ENCODE measurements at regions not wholly inside any gene's neighbourhood (a gene's known extent, or its start where the extent isn't known, plus 50 kb on each side); places are given as distances from the start of the nearest gene placed in this dataset.

- DNase-seq (ENCODE audit: low read depth in 4 of 4, low spot score in 1 of 4): no peak
Observed at GRCh38 chr11:129590753-129591475, 215.3 kb downstream of the BARX2 start.

GRCh38 chr11:129591527-129591926 lies 215.9 kb downstream of the BARX2 start:
- DNase-seq (ENCODE audit: low read depth in 4 of 4, low spot score in 1 of 4): no peak

DNA sequence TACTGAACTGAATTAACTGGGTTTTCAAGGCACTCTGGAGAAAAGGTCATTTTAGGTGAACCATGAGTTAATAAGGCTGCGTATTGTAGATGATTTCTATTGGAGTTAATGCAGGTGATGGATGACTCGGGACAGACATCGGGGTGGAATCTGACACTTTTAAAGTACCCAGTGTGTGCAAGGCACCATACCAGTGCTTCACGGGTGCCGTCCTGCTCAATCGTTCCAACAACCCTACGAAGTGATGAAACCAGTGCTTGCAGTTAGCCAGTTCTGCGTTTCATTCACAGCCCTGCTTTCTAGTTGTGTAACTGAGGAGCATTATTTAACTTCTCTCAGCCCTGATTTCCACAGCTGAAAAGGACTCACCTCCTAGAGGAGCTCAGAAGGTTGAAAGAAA lies 216.5 kb downstream of the BARX2 start:
- no peak for DNase-seq (ENCODE audit: low read depth in 4 of 4, low spot score in 1 of 4)

DNA sequence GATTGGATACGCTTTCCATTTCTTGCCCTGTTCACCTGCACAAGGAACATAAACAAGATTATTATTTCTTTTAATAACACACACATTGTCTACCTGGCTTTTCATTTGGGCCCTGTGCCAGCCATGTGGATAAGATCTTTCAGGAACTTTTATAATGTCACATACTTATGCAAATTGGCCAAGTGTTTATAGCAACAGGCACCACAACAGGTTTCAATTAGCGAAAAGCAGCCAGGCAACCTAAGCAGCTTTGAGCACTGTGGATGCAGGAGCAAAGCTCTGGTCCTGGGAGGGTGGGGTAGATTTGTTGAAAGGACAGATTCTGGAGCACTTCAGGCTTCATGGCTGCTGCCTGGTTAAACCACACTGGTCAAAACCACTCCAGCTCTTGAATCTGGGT lies 217.4 kb downstream of the BARX2 start:
- no peak for DNase-seq (ENCODE audit: low read depth in 4 of 4, low spot score in 1 of 4)

DNA sequence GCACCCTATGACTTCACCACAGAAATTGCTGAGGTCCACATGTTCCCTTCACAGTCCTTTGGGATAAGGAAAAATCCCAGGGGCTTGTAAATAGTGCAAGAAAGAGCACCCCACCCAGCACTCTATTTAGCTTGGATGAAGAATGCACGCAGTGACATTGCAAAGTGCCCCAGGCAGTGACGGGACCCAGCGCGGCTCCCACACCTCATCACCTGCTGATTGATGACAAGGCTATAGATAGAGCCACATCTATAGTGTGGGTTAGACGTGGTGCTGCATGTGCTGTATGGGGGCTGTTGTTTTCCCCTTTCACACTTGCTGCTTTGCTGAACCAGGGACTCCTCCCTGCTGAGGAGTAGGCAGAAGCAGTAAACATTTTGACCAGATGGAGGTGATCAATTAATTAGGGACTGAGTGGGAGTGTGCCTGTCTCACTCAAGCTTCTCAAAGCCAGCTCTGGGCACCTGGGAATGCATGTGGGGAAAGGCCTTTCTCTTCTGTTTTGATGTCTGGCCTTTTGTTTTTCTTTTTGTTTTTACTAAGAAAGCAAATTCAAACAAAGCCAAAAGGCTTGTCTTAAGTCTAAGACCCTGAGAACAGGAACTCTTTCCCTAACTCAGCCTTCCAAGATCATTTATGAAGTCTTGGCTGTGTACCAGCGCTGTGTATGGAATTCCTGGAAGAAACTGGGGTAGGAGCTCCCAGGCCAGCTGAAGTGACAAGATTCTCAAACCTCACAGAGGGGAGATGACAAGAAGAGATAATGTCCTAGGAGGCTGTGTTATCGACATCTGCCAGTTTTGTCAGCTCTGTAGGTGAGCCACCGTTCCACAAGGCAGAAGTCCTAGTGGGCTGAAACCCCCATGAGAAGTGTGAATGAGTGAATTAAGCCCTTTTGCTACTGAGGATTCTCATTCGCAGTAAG lies 219.7 kb downstream of the BARX2 start:
- no peak for DNase-seq (ENCODE audit: low read depth in 4 of 4, low spot score in 1 of 4)

GRCh38 chr11:129596351-129596750 lies 219.3 kb upstream of the TMEM45B start:
- no peak for DNase-seq (ENCODE audit: low read depth in 4 of 4, low spot score in 1 of 4)

GRCh38 chr11:129598378-129598777 lies 217.3 kb upstream of the TMEM45B start:
- no peak for DNase-seq (ENCODE audit: low read depth in 4 of 4, low spot score in 1 of 4)

- DNase-seq (ENCODE audit: low read depth in 4 of 4, low spot score in 1 of 4): no peak
Observed at GRCh38 chr11:129605815-129606214, 209.8 kb upstream of the TMEM45B start.

DNA sequence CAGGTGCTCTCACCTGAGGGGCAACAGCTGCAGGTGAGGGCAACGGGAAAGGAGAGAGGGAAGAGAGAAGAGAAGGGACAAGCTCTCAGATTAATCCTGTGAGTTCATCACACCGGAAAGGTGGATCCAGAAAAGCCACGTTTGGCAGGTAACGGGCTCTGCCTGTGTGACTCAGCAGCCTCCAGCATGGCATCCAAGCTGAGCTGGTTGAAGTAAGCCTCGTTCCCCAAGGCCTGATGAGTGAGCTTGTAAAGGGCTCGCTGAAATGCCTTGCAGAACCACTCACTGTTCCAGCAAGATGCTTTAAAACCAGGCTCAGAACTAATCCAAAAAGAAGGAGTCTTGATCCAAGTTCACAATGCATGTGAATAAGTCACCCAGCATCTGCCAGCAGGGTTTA lies 206.9 kb upstream of the TMEM45B start:
- no peak for DNase-seq (ENCODE audit: low read depth in 4 of 4, low spot score in 1 of 4)

DNA sequence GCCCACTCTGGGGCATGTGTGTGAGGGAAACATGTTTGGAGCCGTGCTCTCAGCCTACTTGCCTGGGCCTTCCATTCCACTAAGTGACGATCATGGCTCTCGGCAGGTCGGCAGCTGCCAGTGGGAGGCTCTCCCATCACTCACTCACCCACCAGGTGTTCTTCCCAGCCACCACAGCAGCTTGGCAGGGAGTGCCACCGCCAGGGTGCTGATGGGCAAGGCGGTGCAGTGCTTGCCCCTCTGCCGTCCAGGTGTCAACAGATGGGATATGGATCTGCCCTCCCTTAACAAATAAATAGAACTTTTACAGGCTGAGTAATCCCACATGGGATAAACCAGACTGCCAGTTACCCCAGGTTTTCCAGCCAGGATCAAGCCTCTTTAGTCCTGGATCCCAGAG lies 205.5 kb upstream of the TMEM45B start:
- DNase-seq (ENCODE audit: low read depth in 4 of 4, low spot score in 1 of 4): no peak

- DNase-seq (ENCODE audit: low read depth in 4 of 4, low spot score in 1 of 4): no peak
Observed at GRCh38 chr11:129610545-129610944, 205.1 kb upstream of the TMEM45B start.

DNA sequence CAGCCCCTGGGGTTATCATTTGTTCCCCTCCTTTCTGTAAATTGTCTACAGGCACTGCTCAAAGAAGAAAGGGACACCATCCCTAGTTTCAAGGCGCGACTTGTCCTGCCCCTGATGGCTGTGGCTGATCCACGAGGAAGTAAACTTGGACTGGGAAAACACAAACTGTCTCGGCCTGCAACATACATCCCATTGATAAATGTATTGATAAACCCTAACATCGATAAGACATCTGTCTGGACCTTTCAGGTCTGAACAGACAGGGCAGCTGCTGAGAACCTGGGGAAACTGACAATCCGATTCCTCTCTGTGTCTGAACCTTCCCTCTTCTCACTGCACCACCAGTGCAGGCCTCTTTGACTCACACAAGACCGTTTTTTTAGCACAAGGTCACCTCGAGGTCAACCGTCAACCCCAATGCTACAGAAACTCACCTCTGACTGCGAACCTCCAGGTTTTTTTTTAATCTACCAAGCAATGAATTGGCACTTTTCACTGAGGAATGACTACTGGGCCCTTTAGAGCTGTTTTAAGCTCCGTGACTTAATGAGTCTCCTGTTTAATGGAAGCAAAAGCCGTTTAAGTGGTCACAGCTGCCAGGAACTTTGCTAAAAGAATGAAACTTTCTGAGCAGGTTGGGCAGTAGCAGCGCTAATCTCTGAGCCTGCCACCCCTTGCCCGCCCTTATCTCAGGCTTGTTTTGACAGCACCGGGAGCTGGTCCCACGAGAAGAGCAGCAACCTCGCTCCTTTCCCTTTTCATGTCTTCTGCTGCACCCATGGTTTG lies 203.8 kb upstream of the TMEM45B start:
- DNase-seq (ENCODE audit: low read depth in 4 of 4, low spot score in 1 of 4): no peak

- no peak for DNase-seq (ENCODE audit: low read depth in 4 of 4, low spot score in 1 of 4)
Observed at GRCh38 chr11:129612447-129612961, 203.1 kb upstream of the TMEM45B start.

DNA sequence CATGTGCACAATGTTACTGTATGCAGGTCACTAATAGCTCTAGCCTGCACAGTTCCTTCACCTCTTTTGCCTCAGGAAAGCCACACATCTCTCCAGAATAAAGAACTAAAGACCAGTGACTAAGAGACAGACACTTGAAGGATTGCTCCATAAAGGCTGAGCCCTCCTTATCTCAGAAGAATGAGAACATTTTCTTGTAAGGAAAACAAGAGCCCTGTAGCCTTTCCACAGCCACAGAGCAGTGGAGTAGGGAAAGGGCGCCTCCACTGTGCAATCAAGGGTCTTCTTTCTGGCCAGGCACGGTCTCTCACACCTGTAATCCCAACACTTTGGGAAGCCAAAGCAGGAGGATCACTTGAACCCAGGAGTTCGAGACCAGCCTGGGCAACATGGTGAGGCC lies 202.6 kb upstream of the TMEM45B start:
- DNase-seq (ENCODE audit: low read depth in 4 of 4, low spot score in 1 of 4): no peak

GRCh38 chr11:129614256-129614944 lies 201.2 kb upstream of the TMEM45B start:
- no peak for DNase-seq (ENCODE audit: low read depth in 4 of 4, low spot score in 1 of 4)

DNA sequence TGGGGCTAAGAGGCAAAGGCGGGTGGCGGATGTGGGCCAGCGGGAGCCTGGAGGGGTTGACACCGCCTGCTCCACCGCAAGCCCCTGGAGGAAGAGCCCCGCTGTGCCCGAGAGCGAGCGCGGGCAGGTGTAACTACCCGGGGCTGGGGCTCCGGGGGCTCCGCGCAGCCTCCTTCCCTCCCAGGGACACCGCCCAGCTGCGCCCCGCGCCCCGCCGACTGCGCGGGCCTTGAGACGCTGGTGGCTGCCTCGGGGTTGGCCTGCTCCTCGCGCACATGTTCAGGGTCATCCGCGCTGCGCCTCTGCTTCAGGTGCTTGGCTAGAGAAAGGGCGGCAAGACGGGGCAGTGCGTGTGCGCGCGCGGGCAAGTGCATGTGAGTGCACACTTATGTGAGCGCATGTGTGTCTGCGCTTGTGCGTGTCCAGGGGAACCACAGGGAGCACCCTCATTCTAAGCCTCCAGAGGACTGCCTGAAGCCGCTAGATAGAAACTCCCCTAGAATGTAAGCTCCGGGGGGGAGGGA lies 197.5 kb upstream of the TMEM45B start:
- DNase-seq (ENCODE audit: low read depth in 4 of 4, low spot score in 1 of 4): no peak

- no peak for DNase-seq (ENCODE audit: low read depth in 4 of 4, low spot score in 1 of 4)
Observed at GRCh38 chr11:129620237-129621104, 195.2 kb upstream of the TMEM45B start.

GRCh38 chr11:129625930-129626329 lies 189.7 kb upstream of the TMEM45B start:
- DNase-seq (ENCODE audit: low read depth in 4 of 4, low spot score in 1 of 4): no peak

DNA sequence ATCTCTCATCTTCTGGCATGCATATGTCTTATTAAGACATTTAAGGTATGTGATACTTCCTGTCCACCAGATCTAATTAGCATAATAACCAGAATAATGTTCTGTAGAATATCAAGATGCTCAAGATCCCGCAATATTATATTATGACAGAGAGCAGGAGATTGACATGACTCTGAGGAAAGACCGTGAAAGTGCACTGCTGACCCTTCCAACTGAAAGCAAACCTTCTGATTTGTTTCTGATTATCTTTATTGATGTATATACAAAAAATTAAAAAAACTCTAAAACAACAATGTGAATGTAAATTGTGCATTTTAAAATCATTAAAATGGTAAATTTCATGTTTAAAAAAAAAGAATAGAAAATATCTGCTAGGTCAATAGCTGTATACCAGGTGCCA lies 184.4 kb upstream of the TMEM45B start:
- DNase-seq (ENCODE audit: low read depth in 4 of 4, low spot score in 1 of 4): no peak

DNA sequence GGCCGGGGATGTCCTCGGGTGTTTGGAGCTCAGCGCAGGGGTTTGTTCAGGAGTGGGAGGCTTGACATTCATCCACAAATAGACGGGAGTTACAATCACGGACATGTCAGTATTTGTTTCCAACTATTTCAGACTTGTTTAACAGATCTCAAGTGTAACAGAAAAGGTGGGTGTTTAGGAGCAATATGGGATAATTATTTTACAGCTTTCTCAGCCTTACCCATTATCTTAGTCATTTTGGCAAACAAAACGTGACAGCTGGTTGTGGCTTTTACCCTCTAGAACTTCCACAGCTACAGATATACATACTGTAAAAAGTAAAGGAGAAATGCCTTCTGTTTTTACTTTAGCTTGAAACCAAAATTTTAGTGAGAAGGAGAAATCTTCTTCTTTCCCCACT lies 178.7 kb upstream of the TMEM45B start:
- no peak for DNase-seq (ENCODE audit: low read depth in 4 of 4, low spot score in 1 of 4)
